Stimulated activated CD8-positive, alpha-beta memory T cell treated with anti-CD3 and anti-CD28 coated beads, Interleukin-12 subunit alpha, Interleukin-12 subunit beta, amount 100 ng/mL, for 1 hour (primary cell): ENCODE measurements at regions not wholly inside any gene's neighbourhood (a gene's known extent, or its start where the extent isn't known, plus 50 kb on each side); places are given as distances from the start of the nearest gene placed in this dataset.
"Not testable (repeated sequence)": the region's sequence is repeated elsewhere in the genome, so short reads cannot be mapped to it uniquely, and the experiment has no call there.

Experiments used
- DNase-seq: peaks from one replicate; pipeline ENCODE4 v3.0.0-alpha.2; 2020; ENCODE audit warnings: low read depth

GRCh38 chr9:41075671-41076070 lies 52.8 kb downstream of the FOXD4L6 start:
- not testable (repeated sequence) for DNase-seq

DNA sequence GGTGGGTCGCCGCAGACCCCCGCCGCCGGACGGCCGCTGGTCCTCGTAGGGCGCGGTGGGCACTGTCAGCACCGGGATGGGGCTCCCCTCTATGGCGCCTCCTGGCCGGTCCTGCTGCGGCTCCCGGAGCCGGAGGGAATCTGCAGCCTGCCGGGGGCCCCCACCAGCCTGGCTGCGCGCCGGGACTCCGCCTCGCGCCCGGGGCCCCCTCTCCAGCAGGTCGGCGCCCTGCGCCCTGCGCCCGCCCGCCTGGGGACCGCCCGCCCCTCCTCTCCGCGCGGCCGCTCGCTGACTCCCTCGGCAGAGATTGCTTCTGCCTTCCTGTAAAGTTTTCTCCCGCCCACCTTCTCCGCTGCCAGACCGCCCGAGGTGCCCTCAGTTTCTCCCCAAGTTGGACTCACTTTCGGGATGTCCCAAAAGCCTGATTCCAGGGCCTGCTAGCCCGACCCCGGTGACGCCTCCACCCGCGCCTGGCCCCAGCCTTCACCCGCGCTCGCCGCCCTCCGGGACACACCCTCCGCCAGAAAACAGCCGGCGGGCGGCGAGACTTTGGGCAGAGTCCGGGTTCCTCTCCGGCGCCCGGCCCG lies 54.0 kb downstream of the FOXD4L6 start:
- DNase-seq, result not testable (repeated sequence)

GRCh38 chr9:41073471-41074243 lies 54.8 kb downstream of the FOXD4L6 start:
- not testable (repeated sequence) for DNase-seq

GRCh38 chr9:41064125-41064795 lies 64.2 kb downstream of the FOXD4L6 start:
- DNase-seq, result not testable (repeated sequence)

DNA sequence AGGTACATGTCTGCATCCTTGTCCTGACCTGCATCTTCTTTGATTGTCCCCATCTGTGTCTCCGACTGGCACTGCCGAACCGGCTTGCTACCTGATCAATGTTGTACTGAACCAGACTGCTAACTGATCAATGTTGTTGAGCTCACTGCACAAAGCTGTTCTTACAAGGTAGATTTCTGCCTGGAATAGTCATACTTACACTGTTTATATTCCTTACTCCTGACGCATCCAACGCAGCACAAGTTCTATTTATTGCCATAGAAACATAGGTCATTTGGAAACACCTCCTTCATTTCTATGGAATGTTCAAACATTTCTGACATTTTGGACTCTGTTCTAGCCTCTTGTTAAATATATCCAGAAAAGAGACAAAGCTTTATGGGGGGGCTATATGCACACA lies 65.2 kb downstream of the FOXD4L6 start:
- DNase-seq, result not testable (repeated sequence)

- not testable (repeated sequence) for DNase-seq
Measured at GRCh38 chr9:41059603-41060002, 68.9 kb downstream of the FOXD4L6 start.

- not testable (repeated sequence) for DNase-seq
Measured at GRCh38 chr9:41053666-41054363, 74.7 kb downstream of the FOXD4L6 start.

DNA sequence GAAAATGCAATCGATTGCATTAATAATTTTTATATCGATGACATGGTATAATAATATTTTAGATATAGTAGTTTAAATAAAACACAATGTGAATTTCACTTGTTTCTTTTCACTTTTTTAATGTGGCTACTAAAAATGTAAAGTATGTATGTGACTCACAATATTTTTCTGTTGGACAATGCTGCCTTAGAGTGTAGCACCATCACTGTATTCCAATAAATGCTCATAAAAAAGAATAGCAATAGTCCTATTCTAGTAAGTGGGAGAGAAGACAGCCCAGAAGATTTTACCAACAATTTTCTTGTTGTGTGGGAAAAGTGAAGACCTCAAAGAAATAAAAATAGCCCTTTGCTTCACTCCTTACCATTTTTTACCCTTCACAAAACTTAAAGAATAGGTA lies 79.8 kb downstream of the FOXD4L6 start:
- DNase-seq, result not testable (repeated sequence)

DNA sequence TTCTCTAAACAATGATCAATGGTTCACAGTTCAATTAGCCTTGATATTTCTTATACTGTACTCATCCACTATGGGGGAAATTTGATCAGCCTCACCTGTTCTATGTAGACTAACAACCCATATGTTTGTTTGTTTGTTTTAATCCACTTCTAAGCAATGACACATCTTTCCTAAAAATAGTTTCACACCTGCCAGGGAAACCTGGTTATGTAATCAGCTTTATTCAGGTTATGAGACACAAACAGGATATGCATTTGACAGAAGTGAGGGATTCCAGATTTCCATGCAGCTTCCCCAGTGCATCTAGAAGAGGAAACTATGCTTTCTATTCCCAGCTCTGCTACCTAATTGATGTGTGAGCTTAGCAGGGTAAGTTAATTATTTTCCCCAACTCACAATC lies 80.7 kb downstream of the FOXD4L6 start:
- not testable (repeated sequence) for DNase-seq

GRCh38 chr9:41044930-41045329 lies 83.6 kb downstream of the FOXD4L6 start:
- not testable (repeated sequence) for DNase-seq

DNA sequence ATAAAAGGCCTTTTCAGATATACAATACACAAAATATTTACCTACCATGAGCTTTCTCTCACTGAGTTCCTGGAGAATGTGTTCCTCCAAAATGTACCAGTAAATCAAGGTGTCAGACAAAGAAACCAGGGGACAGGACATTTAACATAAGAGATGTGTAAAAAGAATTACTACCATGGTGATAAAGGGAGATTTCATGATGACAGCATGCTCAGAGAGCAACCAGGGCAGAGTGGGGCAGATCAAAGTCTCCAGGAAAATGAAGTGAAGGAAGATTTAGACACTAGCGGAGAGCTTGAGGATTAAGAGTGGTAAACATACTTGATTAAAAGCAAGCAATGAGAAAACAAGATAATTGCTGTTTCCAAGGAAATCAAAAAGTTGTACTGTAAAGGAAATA lies 85.0 kb downstream of the FOXD4L6 start:
- not testable (repeated sequence) for DNase-seq

DNA sequence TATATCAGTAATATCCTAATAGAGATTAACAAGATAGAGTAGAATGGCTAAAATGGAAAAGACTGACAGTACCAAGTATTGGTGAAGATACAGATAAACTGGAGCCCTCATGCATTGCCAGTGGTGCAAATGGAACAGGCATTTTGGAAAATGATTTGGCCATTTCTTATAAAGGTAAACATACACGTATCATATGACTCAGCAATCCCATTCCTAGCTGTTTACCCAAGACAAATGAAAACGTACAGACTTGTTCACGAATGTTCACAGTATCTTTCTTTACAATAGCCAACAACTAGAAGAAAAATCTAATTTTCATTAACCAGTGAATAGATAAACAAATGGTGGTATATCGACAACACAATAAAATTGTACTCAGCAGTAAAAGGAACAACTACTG lies 86.4 kb downstream of the FOXD4L6 start:
- not testable (repeated sequence) for DNase-seq

GRCh38 chr9:41040705-41041342 lies 87.7 kb downstream of the FOXD4L6 start:
- DNase-seq, result not testable (repeated sequence)

GRCh38 chr9:41035276-41035675 lies 93.2 kb downstream of the FOXD4L6 start:
- DNase-seq, result not testable (repeated sequence)

DNA sequence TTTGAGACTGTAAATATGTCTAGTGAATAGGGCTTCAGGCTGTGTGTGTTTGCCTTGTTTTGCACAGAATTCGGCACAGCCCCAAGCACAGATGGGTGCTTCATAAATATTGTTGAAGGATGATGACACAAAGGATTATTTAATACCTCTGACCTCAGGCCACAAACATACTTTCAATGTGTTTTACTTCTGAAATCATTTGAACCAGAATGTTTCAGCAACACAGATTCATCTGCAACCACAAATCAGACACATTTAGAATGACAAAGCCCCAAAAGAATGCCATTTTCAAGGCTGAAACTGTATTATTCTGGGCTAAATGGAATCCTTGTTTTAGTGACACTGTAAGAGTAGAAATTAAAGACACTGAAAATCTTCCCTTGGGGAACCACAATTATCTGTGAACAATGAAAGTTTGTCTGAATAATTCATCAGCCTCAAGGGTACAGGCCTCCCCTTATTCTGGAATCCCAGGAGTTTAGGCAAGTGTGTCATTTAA lies 93.7 kb downstream of the FOXD4L6 start:
- not testable (repeated sequence) for DNase-seq

GRCh38 chr9:41033877-41034276 lies 94.6 kb downstream of the FOXD4L6 start:
- DNase-seq, result not testable (repeated sequence)

- DNase-seq, result not testable (repeated sequence)
Measured at GRCh38 chr9:41033360-41033759, 95.1 kb downstream of the FOXD4L6 start.

DNA sequence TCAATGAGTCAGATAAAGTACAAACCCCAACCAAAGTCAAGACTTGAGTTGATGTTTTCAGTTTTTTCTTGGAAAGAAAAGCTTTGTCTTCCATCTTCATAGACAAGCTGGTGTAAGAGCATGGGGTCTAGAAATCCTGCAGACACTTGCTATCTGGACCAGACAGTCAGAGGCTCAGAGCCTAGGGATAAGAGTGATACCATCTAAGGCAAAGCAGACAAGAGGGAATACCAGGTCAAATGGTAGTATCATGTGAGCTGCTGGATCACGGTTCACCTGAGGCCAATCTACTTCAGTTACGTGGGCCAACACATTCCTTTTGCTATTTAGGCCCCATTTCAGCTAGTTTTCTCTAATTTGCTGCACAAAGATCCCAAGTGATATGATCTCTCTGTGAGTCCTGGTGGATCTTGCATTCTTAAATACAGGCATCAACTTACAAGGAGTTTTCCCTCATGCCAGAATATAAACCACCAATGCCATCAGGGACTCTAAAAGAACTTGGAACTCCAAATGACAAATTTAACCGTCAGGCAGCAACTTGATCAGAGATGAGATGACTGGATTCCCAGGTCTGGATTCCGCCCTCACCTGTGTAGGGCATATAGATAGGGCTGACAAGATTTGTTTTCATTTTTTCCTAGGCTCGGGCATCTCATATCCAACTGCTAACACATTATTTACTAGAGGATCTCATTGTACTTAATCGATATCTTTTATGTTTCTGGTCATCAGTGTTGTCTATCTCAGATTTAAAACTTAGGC lies 101.4 kb downstream of the FOXD4L6 start:
- not testable (repeated sequence) for DNase-seq

- not testable (repeated sequence) for DNase-seq
Measured at GRCh38 chr9:41022365-41022764, 106.1 kb downstream of the FOXD4L6 start.

- DNase-seq, result not testable (repeated sequence)
Measured at GRCh38 chr9:41019858-41020562, 108.5 kb downstream of the FOXD4L6 start.
